ENCODE measurements at regions not wholly inside any gene's neighbourhood (a gene's known extent, or its start where the extent isn't known, plus 50 kb on each side); places are given as distances from the start of the nearest gene placed in this dataset.
A peak's percentile ranks its signal among the peaks of the same experiment; 100 is the strongest.

DNA sequence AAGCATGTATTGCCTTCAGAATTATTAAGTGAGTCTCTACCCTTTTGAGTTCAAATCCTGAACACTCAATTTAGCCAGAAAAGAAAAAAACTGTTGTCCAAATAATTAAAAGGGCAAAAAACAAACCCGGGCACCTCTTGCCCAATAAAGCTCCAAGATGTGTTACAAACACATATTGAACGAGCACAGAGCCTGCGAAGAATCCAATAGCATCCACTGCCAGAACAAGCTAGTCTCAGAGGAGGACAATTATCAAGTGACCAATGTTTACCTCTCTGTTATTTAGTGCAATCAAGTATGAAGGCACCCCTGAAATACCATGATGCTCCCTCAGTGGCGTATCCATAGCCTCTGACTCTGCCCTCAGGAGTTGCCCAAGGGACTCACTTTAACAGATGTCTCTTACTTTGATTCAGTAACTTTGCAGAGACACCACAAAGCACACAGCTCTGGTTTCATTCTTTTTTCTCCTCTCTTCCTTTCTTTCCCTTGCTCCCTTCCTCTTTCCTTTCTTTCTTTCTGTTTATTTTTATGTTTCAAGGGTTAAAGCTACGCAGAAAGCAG is 93.5 kb upstream of the SPATS2L start:
- DNase-seq (ENCODE audit: low spot score), result no peak

DNA sequence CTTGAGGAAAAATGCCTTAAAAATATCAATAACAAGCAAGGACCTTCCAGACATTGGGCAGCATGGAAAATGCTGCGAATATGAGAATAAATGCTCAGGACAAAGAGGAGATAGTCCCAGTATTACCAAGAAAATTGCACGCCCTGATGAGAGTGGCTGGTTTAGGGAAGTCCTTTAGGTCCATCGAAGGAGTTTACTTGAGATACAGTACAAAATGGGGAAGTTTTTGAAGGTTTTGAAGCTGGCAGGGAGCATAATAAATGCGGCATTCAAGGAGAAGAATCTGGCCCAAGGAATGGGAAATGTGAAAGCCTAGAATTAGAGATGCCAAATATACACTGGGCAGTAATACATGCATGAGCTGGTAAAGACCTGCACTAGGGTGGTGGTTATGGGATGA is 90.2 kb upstream of the SPATS2L start:
- DNase-seq (ENCODE audit: low spot score), result no peak

DNA sequence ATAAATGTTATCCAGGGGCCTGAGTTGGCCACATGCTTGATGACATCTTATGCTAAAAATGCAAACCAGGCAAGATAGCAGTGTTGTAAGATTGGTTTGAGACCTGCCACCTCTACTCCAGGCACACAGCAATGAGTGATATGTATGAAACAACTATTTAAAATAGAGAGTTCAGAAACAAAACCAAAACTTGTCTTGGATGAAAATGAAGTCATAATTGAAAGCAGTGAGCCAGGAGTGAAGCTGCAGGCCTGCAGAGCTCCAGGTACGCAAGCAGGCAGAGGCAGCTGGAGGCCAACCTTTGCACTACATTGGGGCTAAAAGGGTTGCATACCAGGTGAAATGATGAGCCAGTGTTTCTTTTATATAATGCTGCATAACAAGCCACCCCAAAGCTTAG is 89.2 kb upstream of the SPATS2L start:
- DNase-seq (ENCODE audit: low spot score), result no peak

DNA sequence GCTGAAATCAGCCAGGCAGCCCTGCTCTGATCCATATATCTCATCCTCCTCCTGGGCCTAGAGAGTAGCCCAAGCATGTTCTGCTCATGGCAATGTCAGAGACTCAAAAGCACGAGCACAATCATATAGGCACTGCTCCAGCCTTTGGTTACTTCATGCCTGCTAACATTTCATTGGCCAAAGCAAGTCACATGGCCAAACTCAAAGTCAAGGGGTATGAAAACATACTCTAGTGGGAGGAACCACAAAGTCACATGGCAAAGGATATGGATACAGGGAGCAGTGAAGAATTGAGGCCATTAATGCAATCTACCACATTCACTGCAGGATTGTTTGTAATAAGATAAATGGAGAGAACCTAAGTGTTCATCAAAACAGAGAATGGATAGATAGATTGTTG is 87.8 kb upstream of the SPATS2L start:
- no peak for DNase-seq (ENCODE audit: low spot score)

DNA sequence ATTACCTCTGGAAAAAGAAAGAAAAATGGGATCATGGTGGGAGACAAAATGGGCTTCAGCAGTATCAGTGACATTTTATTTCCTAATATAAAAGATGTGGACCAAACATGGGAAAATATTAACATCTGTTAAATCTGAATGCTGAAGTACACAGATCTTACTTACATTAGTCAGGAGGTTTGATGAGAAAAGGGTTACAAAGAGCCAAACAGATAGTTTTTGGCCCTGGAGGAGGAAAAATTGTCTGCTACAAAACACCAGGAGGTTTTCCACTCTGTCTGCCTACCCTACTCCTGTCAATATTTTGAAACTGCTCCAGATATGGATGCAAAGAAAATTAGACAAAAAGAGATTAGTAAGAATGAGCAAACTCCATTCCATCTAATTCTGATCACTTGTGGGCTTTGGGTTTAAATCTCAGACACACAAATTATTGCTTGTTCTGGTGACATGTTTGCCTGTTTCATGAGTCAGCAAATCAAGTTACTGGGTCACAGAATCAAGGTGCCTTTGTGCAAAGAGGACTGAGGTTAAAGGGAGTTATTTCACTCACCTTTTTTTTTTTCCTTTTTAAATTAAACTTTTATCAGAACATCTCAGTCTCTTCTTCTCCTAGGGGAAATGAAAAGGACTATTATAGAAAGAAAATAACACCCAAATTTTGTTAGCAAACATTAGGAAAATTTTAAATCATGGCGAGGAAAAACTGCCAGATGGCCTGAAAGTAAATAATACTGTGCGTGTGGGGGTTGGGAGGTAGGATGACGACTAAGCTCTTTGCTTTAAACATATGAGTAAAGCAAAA is 87.0 kb upstream of the SPATS2L start:
- no peak for DNase-seq (ENCODE audit: low spot score)

DNA sequence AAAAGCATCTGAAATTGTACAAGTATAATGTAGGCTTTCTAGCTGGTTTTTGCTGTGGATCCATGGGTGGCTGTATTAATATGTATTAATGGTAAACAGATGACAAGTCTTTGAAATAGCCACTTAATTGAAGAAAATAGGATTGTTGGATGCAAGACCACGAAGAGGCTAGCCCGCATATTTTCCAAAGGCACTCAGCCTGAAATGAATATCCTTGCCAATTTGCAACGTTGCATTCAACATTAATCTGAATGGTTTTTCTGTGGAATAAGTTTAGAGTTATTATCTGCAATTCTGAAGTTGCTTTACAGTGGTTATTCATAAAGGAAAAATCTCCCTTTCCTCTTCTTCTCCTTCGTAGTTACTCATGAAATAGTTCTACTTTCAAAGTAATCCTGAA is 86.2 kb upstream of the SPATS2L start:
- no peak for DNase-seq (ENCODE audit: low spot score)

DNA sequence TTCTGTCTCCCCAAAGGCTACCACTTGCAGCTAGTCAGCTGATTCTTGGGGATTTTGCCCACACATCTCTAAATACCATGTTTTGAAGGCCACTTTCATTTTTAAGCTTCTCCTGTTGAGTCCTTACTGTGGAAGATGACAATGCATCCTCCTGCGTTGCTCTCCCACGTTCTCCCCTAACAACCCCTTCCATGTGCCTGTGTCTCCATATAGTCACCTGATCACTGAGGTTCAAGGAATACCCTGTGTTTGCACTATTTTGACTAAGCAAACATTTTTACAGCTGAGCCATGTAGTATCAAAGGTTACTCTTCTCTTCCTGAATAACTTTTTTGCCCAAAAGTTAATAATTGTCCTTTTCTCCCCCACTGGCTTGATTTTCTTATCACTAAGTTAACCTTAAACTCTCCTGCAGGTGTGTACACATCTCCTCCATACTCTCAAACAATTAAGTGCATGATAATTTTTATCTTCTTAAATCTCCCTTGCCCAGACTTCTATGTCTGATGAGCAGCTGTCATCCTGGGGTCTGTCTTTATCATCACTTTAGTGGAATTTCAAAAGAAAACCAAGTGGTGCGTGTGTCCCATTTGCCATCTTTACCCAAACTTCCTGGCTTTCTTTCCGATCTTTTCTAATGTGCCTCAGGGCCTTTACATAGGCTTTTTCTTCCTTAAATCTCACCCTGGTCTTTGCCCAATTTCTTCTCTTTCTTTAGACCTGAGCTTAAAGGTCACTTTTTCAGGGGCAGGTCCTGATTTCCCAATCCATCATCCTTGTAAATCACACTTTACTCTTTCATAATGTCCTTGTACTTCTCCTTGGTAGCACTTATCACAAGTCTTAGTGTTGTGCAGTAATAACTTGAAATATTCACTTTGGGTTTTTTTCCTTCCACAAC is 85.2 kb upstream of the SPATS2L start:
- DNase-seq (ENCODE audit: low spot score), result no peak

DNA sequence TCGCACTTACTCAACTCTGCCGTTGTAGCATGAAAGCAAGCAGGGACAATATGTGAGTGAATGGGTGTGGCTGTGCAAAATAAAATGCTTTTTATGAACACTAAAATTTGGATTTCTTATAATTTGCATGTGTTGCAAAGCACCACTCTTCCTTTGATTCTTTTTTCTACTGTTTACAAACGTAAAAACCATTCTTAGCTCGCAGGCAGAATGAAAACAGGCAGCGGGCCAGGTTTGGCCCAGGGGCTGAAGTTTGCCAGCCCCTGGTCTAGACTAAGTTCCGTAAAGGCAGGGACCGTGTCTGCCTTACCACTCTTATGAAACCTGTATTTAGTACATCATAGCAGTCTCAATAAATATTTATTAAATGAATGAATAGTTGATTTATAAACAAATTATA is 83.7 kb upstream of the SPATS2L start:
- DNase-seq (ENCODE audit: low spot score), result no peak

DNA sequence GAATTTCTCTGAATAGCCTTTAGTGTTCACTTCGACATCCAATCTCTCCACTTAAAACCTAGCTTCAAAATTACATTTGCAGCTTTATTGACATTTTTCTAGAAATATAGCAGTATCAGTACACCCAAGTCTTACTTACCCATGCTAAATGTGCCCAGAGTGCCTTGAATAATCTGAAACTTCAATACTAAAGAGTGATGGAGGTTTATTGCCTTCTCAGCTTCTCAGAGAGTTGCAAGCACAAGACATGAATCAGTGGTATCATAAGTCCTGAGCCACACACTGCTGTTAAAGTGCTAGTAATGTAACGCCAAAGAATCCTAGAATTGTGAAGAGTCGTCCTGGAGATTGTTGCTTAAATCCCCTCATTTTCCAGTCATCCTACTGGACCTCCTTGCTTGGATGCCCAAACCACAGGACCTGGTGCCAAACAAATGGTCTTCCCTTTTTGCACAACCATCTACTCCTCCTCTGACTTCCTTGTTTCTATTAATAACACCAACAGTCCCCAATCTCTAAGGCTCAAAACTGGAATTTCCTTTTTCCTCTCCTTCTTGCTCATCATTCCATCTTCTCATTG is 83.2 kb upstream of the SPATS2L start:
- DNase-seq (ENCODE audit: low spot score), result peak; percentile 35

DNA sequence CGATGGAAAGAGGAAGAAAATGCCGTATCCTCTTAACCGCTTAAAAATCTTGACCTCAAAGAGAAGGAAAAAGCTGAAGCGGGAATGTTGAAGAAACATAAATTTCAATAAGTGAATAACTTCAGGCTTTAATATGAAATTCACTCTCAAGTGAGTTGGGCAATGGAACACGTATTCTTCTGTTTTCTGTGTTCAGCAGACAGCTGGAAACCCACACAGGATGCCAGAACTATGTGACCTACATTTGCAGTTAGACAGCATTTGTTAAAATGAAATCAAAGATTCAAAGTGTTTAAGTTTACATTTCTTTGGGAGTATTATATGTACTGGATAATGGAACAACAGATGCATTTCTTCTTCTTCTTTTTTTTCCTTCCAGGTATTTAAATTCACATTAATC is 80.5 kb upstream of the SPATS2L start:
- DNase-seq (ENCODE audit: low spot score), result peak; percentile 17

DNA sequence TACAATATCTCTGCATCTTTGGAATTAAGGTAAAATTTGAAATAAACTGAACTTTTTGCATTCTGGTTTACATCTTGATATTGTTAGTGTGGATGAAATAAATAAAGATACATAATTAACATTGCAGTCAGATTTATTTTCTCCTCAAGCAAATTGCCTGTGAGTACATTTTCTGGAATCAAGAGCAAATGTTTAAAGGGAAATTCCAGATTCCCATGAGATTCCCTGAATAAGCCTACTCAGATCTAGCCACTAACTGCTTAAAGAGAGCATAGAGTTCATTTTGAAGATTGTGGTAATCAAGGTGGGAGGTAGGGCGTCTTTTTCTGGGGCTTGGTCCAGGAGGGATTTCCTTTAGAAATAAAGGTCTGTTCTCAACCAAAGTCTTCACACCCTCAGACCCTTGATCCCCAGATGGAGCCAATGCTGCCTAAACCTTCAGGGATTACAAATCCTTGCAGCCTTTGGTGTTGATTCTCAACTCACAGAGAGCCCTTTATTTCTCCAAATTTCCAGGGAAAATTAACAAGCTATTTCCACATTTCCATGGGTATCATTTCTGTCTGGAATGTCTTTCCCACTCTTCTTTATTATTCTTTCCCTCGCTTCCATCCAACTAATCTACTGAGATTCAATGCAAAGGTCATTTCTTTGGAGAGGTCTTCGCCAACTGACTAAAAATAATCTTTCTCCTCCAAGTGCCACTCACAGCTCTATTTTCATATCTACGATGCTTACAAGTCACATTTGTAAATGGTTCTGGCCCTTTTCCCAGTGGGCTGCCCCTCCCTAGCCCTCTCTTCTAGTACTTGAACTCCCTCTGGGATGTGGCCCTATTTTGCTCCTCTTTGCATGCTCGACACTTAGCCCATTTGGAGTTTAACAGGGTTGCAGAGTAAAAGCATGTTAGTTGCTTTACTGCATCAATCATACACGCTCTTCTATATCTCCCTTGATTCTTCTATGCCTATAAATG is 79.8 kb upstream of the SPATS2L start:
- DNase-seq (ENCODE audit: low spot score), result no peak

DNA sequence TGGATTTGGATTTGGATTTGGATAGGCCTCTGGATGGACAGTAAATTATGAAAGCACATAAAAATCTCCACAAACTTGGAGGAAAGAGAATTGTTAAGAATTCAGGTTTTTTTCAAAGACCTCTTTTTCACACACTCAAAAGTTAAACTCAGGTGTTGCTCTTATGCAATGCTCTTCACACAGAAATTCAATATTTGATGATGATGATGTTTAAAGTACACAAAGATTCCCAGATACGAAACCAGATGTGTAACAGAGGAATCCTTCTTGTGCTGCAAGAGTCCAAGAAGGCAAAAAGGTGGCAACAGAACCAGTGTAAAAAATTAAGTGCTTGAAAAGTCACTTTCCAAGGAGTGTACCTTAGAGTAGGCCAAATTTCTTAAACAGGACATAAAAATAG is 75.8 kb upstream of the SPATS2L start:
- DNase-seq (ENCODE audit: low spot score), result no peak

DNA sequence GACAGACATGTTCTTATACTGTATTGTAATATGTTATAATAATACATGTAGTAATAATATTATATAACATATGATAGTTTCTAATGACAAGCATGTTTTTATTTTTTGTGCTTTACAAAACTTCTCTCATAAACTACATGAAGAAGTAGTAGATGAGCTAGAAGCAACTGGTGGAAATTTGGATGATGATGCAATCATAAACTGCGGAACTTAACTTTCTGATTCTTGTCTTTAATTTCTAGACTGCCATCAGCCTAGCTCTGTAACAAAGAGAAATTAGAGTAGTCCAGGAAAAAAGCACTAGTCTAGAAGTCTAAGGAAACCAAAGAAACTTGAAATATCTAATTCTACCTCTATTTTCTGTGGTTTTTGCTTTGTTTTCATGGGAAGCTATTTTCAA is 71.0 kb upstream of the SPATS2L start:
- DNase-seq (ENCODE audit: low spot score), result no peak

DNA sequence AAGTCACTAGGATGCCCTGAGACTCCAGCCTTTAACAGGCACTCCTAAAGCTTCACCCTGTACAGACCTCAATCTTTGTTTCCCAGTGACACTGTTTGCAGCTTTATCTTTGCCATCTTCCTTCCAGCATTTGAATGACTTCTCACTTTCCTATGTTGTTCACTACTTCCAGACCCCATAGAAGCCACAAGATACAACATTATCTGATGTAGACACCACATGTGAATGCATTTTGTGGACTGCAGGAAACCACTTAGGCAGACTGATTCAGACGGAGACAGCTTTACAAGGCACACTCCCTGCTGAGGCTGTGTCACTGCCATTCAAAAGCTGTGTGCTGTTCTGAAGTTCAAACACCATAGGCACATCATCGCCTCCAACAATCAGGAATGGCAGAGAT is 67.3 kb upstream of the SPATS2L start:
- DNase-seq (ENCODE audit: low spot score), result no peak

DNA sequence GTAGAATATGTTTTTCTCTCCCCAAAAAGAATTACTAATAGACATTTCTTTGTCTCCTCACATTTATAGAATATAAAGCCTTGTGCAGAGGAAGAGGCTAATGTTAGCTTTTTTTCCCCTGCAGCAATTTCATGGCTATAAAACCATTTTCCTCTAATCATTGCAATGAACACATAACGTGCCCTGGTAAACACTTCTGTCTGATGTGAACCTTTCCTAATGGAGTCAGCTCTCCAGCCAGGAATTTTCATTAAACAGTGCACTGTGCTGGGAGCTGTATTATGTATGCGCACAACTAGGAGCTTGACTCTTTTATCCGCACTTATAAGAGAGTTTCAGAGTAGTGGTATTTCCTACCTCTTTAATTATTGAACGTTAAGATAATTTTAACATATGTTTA is 63.9 kb upstream of the SPATS2L start:
- DNase-seq (ENCODE audit: low spot score), result no peak

DNA sequence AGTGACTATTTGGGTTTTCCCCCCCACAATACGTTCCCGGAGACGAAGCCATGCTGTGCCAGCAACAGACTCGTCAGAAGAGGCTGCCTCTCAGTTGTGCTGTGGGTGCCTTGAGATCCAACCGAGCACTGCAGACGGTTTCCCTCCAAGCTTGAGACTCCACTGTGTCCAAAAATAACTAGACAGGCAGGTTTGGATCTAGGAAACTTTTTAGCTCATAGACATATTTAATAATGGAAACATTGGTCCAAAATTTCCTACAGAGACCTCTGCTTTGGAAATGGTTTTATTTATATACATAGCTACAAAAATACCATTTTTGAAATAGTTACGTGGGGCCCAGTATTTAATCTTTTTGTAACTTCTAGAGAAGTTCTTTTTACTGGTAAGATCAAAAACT is 63.1 kb upstream of the SPATS2L start:
- DNase-seq (ENCODE audit: low spot score), result no peak

DNA sequence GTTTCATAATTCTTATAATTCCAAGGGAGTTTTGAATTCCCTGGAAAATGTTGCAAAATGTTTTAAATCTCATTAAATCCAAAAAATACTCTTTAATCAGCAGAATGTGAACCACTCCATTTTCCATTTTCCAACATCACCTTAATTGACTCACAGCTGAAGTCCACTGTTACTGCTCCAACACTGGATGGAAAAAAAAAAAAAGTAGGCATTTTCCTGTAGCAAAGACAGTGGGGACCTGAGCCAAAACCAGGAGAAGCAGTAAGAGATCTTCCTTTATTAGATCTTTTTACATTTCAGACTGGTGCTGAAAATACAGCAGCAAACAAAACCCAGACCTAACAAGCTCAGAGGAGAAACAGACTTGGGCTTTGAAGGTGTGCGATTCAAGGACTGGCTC is 62.4 kb upstream of the SPATS2L start:
- no peak for DNase-seq (ENCODE audit: low spot score)

DNA sequence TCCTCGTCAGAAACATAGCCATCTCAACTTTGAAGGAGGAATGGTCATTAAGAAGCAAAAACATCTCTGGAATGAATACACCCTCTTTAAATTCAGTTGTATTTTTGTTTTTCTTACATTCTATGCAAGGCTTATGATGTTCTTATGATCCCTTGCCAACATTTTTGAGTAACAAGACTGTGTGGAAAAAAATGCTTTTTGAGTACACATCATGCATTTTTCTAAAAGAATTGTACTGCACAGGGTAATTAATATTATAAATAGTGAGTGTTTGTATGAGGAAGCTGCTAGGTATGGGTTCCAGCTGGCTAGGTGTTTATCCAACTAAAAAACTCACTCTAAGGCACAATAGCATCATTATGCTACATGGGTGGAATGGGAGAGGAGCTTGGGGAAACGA is 59.0 kb upstream of the SPATS2L start:
- DNase-seq (ENCODE audit: low spot score), result peak; percentile 32

DNA sequence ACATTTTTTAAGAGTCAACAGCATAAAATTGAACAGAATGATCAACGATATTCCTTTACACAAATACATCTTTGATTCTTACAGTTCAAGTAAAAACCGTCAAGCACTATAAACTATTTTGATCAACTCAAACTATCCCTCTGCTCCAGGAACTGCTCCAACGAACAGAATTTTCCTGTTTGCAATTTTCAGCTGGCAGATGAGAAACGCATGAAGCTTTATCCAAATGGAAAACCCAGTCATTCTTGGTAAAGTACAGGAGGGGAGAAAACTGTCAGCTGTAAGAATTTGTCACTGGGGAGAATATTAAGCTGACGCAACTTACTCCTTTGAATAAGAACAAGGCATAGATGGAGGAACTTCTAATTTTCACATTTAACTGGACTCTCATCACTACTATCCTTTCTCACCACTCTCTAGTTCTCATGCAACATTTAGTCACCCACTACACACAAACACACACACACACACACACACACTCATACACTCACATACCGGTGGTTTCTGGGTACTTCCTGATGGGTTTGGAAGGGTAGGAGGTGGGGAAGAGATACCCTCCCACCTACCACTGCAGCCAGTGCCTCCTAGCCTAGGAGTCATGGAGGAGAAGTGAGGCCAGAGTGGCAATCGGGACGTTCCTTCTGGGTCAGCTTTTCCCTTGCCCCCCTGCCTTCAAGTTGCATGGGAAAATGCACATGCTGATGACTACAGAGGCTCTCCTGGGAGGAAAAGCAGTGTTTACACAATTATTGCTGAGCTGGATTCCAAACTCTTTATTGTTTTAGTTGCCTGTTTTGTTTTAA is 54.0 kb upstream of the SPATS2L start:
- peak; percentile 76 for DNase-seq (ENCODE audit: low spot score)

DNA sequence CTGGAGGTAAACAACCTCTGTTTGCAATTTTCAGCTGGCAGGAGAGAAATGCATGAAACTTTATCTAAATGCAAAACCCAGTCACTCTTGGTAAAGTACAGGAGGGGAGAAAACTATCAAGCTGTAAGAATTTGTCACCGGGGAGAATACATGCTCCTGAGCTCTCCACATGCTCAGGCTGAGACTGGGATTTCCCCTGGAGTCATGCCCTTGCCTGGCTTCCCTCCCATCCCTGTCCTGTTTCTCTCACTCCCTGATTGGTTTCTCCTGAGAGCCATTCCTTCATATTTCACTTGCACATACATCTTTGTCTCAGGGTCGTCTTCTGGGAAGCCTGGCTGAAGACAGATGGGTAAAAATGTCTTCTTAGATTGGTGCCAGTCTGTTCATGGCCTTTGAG is 52.9 kb upstream of the SPATS2L start:
- peak; percentile 45 for DNase-seq (ENCODE audit: low spot score)

DNA sequence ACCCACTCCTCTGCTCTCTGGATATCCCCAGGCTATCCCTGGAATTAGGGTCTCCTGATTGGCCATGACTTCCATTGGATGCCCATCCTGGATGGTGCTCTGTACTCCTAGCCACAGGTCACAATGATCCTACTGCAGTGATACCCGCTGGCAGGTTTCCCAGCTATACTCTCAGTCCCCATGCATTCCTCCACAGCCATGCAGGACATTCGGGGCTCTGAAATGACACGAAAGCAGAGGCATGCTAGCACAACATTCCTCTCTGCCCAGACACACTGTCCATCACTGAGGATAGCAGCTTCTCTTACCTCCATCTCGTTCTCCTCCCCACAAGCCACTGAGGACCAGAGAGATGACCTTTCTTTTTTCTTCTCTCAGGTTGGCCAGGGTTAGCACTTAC is 51.7 kb upstream of the SPATS2L start:
- DNase-seq (ENCODE audit: low spot score), result no peak

All from AG20443 (cell line).